ENCODE measurements at regions not wholly inside any gene's neighbourhood (a gene's known extent, or its start where the extent isn't known, plus 50 kb on each side); places are given as distances from the start of the nearest gene placed in this dataset.

DNA sequence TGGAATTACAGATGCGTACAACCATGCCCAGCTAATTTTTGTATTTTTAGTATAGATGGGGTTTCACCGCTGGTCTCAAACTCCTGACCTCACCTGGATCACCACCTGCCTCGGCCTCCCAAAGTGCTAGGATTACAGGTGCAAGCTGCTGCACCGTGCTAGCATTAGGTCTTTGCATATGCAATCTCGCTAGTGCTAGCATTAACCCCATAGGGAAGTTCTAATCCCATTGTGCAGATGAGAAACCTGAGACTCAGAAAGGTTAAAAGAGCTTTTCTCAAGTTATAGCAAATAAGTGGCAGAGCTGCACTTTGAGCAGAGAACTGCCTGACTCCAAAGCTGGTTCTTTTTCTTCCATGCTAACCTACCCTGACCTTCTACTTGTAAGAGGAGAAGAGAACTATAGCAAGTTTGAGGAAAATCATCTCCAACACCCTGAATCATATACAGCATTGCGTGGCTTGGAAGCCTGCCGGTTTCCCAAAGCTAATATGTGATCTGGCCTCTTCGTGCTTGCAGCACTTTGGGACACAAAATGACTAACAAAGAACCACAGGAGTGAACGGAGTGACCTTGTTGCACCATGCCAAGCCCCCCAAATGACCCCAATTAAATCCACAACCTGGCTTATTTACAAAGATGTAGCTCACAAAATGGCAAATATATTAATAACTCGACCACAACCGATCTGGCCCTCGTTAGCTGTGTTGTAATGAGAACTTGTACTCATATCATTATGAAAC, 185.1 kb downstream of the TM2D1 start:
- H3K4me2 ChIP-seq (ENCODE audit: low read depth, low read length): no peak overlapping the region
- no peak for FAIRE-seq
- no peaks in the 10 kb centered on the region for H3K9me3 ChIP-seq (ENCODE audit: low read length)
- no peaks in the 10 kb centered on the region for H3K36me3 ChIP-seq (replicated peaks in 1 of 2; ENCODE audit: control insufficient read depth in 1 of 2, insufficient read depth in 2 of 2, low read length in 2 of 2)
- no peak overlapping the region for H3K27ac ChIP-seq (ENCODE audit: extremely low read length, insufficient read depth, low read length)
- H3K27me3 ChIP-seq (ENCODE audit: control insufficient read depth in 1 of 2, insufficient read depth in 2 of 2, low read length in 2 of 2): no peaks in the 10 kb centered on the region; a peak in 2 of 5 replicates
- ATAC-seq: no peak
- no peaks in the 10 kb centered on the region for H4K20me1 ChIP-seq (ENCODE audit: insufficient read depth, low read length)
- H3K9ac ChIP-seq (ENCODE audit: insufficient read depth, low read depth, low read length): no peak overlapping the region
- TF ChIP-seq, protein P1, sequence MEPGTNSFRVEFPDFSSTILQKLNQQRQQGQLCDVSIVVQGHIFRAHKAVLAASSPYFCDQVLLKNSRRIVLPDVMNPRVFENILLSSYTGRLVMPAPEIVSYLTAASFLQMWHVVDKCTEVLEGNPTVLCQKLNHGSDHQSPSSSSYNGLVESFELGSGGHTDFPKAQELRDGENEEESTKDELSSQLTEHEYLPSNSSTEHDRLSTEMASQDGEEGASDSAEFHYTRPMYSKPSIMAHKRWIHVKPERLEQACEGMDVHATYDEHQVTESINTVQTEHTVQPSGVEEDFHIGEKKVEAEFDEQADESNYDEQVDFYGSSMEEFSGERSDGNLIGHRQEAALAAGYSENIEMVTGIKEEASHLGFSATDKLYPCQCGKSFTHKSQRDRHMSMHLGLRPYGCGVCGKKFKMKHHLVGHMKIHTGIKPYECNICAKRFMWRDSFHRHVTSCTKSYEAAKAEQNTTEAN (CRISPR knock-in tag; conservative IDR thresholded peaks at IDR 0.05): no peak
- TF ChIP-seq ZFY (CRISPR knock-in tag; IDR thresholded peaks at IDR 0.05): no peak
- WGBS (ENCODE audit: low lambda C conversion rate): 30% methylated on average over 12 of the region's 12 CpGs
- no peak overlapping the region for H3K4me3 ChIP-seq (replicated peaks in 1 of 3; ENCODE audit: insufficient read depth in 1 of 3, low read depth in 2 of 3, low read length in 3 of 3)
- H3K79me2 ChIP-seq (ENCODE audit: insufficient read depth, low read length): no peaks in the 10 kb centered on the region
- intact Hi-C loops (cut with micrococcal nuclease; ENCODE audit: unreplicated experiment) (no loop called here), in situ Hi-C loops (cut with HindIII; ENCODE audit: extremely low pct_ligation_motif_present, low pct_unique_long_range_greater_than_20kb) (no loop called here)
- DNase-seq (ENCODE audit: low spot score): no peak
- ChIA-PET CTCF (ENCODE audit: low intra/inter-chr PET ratio, low total read pairs) (no interaction called here), POLR2A (no interaction called here)
- no peaks in the 10 kb centered on the region for H3K4me1 ChIP-seq (ENCODE audit: insufficient read depth, low read length)
- H2AFZ ChIP-seq (ENCODE audit: low read length): no peak overlapping the region
- BruUV-seq (replicated peaks): no TSS peak

DNA sequence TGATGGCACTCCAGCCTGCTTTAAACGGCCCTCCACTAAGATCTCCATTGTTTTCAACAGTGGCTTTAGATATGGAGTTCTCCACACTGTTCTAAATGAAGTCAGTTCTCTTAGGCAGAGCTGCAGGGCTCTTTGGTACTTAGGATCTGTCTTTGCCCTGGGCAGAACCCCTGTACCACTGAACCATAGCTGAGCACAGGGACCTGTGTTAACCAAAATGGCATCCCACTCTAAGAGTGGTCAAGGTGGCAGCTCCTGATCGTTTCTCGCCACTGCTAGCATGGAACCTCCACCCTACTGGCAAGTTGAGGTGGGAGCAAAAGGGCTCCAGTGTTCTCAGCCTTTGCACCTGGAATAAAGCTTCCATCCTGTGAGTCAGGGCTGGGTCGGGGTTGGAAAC, 186.7 kb downstream of the TM2D1 start:
- H3K79me2 ChIP-seq (ENCODE audit: insufficient read depth, low read length): no peaks in the 10 kb centered on the region
- POLR2A ChIA-PET: no interaction called here
- no TSS peak for BruUV-seq (replicated peaks)
- no peak for DNase-seq (ENCODE audit: low spot score)
- 0% methylated on average over 3 of the region's 4 CpGs for WGBS (ENCODE audit: low lambda C conversion rate)
- no peak for FAIRE-seq
- no peaks in the 10 kb centered on the region; a peak in 2 of 5 replicates for H3K27me3 ChIP-seq (ENCODE audit: control insufficient read depth in 1 of 2, insufficient read depth in 2 of 2, low read length in 2 of 2)
- no peaks in the 10 kb centered on the region for H3K9me3 ChIP-seq (ENCODE audit: low read length)
- no peak overlapping the region for H3K27ac ChIP-seq (ENCODE audit: extremely low read length, insufficient read depth, low read length)
- no peak overlapping the region for H2AFZ ChIP-seq (ENCODE audit: low read length)
- H3K9ac ChIP-seq (ENCODE audit: insufficient read depth, low read depth, low read length): no peak overlapping the region
- no peak overlapping the region for H3K4me3 ChIP-seq (replicated peaks in 1 of 3; ENCODE audit: insufficient read depth in 1 of 3, low read depth in 2 of 3, low read length in 3 of 3)
- in situ Hi-C loops (cut with HindIII; ENCODE audit: extremely low pct_ligation_motif_present, low pct_unique_long_range_greater_than_20kb) (no loop called here), intact Hi-C loops (cut with micrococcal nuclease; ENCODE audit: unreplicated experiment) (no loop called here)
- H4K20me1 ChIP-seq (ENCODE audit: insufficient read depth, low read length): no peaks in the 10 kb centered on the region
- H3K4me1 ChIP-seq (ENCODE audit: insufficient read depth, low read length): no peaks in the 10 kb centered on the region
- CTCF ChIA-PET (ENCODE audit: low intra/inter-chr PET ratio, low total read pairs): no interaction called here
- H3K36me3 ChIP-seq (replicated peaks in 1 of 2; ENCODE audit: control insufficient read depth in 1 of 2, insufficient read depth in 2 of 2, low read length in 2 of 2): no peaks in the 10 kb centered on the region
- ATAC-seq: no peak
- H3K4me2 ChIP-seq (ENCODE audit: low read depth, low read length): no peak overlapping the region
- no peak for TF ChIP-seq NFIC (IDR thresholded peaks at IDR 0.05; ENCODE audit: low read length)

Measured in HepG2 (cell line).